C4-2B (cell line): ENCODE measurements at regions not wholly inside any gene's neighbourhood (a gene's known extent, or its start where the extent isn't known, plus 50 kb on each side); places are given as distances from the start of the nearest gene placed in this dataset.

Experiments
- CTCF ChIP-seq: fragments of 450-650 bp; conservative IDR thresholded peaks from 2 replicates; pipeline ENCODE4 v1.5.1; 2017; ENCODE audit warnings: mild to moderate bottlenecking
- ZFX ChIP-seq: fragments of 450-650 bp; IDR thresholded peaks from 2 replicates; pipeline ENCODE4 v1.6.1; 2017

GRCh38 chr7:126119981-126120380 lies 1132.8 kb downstream of the GRM8 start:
- no peak for TF ChIP-seq CTCF
- no peak for TF ChIP-seq ZFX
